HG03354 (cell line): ENCODE measurements at regions not wholly inside any gene's neighbourhood (a gene's known extent, or its start where the extent isn't known, plus 50 kb on each side); places are given as distances from the start of the nearest gene placed in this dataset.

Experiments used
- ATAC-seq: cut with Tn5 transposase; IDR thresholded peaks from one replicate; pipeline ENCODE4 v1.9.1; 2021; ENCODE audit warnings: mild to moderate bottlenecking; ENCODE audit not compliant: unreplicated experiment, poor library complexity, severe bottlenecking

DNA sequence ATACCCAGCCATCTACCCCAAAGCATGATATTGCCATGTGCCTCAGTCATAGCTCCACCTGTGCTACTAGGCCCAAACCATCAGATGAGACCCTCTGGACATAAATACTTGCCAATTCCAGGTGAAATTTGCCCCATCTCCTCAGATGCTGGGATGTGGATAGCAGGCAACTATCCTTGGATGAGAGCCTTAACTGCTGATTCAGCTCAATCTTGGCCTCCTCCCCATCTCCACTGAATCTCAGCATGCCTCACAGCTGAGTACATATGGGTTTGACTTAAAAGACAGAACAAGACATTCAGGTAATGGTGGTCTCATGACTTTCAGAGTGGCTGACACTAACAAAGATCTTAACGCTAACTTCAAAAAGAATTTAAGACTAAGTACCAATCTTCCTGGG, 50.8 kb upstream of the KLHL13 start:
- ATAC-seq = no peak

DNA sequence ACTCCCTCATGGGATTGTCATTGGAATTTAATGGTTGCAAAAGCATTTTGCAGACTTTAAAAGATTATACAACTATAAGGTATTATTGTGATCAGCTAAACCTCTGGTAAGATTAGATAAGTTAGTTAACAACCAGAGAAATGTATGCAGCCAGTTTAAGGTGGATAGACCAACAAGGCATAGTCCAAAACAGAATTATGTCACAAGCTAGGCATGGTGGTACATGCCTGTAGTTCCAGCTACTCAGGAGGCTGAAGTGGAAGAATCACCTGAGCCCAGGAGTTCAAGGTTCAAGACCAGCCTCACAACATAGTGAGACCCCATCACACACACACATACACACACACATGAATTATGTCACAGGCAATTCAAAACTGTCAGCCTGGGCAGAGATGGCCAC, 54.7 kb upstream of the KLHL13 start:
- ATAC-seq = no peak

DNA sequence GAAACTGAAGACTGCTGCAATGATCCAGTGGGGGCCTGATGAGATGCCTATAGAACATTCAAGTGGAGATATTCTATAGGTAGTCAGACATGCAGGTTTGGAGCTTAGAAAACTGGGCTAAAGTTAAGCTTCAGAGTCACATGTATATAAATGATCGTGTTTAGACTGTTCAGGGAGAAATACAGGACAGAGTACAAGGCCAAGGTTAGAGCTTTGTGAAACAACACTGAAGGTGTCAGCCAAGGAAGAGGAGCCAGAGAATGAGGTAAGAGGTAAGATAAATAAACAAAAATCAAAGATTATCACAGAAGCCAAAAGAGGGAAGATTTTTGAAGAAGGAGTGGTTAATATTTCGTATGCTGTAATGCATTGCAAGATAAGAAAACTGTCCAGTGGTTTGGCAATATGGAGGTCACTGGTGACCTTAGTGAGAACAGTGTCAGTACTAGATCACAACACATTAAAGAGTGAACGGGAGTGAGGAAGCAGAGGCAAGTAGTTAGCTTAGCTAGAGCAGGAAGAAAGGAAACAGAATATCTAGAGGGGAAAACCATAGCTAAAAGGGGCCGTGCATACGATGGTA, 58.0 kb upstream of the KLHL13 start:
- ATAC-seq = no peak

DNA sequence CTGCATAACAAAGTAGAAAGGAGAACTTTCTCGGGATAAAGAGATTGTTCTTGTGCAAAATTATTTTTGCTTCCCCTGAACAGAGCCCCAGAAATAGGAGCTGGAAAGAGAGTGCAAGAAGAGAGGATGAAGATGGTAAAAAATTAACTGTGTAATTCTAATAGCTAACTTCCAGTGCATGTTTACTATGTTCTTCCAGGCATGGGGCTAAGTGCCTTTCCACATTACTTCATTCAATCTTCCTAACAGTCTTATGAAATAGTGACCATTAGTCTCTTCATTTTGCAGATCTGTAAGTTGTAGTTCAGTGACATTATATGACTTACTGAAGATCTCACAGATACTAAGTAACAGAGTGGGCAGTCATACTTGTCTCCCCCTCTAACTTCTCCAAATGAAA, 61.1 kb upstream of the KLHL13 start:
- no peak for ATAC-seq

DNA sequence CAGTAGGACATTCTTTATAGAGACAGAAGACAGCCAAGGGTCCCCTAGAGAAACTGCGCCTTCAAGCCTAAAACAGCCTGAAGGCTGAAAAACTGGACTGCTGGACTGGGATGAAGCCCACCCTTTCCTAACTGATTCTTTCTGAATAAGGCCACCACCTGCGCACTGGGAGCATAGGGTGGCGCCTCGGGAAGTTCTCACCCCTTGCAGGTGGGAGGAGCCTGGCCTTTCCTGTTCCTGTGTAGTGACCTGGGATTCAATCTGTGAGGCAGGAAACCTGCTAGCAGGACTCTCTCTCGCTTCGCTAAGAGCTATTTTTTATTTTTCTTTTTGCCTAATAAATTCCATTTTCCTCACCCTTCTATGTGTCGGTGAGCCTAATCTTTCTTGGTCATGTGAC, 61.8 kb upstream of the KLHL13 start:
- no peak for ATAC-seq

DNA sequence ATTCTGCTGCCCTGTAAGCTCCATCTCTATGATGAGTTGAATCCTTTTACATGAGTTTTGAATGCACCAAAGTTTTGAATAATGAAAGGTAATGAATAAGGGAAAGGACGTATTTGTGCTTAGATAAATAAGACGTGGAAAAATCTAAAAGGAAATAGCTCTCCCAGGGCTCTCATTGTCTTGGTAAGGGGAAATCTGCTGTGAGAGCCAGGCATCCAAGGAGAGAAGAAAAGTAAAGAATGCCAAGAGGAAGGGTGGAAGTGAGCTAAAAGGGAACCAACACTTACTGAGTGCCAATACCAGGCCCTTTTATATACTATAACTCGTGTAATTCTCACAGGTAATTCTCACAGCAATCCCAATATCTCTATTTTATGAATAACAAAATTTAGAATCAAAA, 62.6 kb upstream of the KLHL13 start:
- ATAC-seq = no peak

DNA sequence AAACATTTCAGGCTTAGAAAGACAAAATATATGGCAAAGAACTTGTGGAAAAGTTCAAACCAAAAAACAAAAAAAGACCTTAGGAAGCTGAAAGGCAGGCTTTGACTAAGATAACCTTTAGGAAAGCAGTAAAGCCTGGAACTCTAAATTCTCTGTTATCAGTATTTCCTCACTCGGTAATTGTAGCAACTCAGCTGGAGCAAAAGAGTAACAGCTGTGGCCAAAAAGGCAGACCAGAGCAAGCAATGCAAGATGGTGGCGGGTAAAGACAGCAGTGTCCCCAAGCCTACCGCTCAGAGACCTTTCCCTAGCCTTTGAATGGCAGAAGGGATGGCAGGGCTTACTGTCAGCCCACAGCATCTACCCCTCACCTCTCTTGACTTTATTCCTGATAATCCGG, 63.1 kb upstream of the KLHL13 start:
- no peak for ATAC-seq

DNA sequence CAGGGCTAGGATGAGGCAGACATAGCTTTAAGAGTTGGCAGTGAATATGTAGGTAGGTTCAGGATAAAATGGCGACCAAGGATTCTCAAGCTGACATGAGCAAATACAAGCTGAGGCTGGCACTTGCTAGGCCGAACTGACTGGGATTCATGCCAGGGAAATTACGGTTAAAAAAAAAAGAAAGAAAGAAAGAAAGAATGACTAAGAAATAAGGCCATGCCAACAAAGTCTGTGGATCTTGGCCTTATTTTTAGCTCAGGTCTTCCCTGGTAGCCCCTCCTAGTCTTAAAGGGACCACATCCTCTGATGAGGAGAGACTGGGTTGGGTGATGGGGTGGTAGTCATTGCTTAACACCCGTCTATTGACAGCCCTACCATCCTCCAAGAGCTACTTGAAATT, 64.4 kb upstream of the KLHL13 start:
- no peak for ATAC-seq

DNA sequence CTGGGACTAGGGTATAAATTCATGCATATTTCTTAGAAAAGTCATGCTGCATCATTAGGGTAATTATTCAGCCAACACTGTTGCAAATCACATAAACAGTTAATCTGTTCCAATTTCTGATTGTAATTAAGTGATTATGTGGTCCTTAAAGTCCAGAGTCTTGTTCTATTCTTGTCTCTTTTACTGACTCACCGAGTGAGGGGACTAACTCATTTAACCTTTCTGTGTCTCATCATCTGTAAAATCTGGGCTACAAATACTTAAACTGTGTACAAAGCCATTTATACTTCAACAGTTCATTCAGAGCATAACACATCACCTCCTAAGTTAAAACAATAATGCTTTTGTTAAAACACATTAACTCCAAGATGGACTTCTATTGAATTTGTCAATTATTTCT, 65.4 kb upstream of the KLHL13 start:
- ATAC-seq = no peak

DNA sequence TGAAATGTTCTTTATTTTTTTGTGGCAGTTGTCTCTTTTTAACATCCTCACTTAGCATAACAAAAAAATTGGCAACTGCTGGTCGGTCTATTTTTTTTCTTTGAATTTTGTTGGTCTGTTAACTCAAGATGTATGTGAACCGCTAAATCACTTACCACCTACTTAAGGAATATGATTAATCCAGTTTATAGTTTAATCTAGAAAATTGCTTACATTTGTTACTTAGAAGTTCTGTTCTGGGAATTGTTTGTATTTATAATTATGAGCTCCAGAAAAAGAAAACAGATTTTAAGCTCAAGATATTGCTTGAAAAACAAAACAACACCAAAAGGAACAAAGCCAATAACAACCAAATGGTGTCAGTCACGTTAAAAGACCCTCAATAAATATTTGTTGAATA, 66.1 kb upstream of the KLHL13 start:
- ATAC-seq = no peak

DNA sequence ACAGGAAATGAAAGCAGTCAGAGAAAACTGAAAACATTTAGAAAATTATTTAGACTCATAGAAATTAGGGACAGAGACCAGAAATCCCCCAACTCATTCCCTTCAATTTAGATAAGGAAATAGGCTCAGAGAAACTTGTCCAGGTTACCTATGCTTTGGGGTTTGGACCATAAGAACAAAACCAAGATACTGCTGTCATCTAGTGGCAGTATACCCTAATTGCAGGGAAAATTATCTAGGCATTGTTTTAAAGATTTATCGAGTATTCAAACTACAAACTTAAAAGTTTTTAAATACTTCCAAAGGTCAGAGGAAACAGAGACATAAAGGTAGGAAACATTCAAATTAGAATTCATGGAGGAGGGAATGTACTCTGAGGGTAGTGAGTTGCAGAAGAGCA, 67.0 kb upstream of the KLHL13 start:
- no peak for ATAC-seq

DNA sequence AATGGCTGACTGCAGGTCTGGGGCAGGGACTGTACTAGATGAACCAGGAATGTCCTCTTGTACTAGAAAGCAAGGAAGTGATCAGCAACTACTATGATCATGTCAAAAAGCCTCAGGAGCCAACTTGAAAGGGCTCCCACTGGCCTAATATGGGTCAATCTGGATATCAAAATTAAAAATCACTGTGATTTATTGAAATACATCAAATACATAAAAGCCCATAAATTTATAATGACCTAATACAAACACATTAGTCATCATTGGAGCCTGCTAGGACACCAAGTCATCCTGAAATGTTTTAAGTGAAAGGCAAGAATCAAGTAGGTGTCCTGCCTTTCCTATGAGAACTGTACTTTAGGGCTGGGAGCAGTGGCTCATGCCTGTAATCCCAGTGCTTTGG, 70.5 kb upstream of the KLHL13 start:
- ATAC-seq = no peak

DNA sequence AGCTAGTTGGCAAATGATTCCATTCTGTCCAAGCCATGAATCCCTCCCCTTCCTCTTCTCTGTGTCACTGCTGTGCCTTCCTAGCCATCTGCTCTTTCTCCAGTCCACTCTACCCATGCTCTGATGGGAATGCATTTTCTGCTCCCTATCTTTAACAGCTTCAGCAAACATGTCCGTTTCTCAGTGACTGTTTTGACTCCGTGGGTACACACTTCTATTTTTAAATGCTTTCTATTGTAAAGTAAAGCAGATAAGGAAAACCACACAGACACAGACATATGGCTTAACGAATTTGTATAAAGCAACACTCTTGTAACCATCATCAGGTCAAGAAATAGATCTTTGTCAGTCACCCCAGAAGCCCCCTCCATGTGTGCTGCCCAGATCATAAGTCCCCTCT, 72.4 kb upstream of the KLHL13 start:
- ATAC-seq = no peak

DNA sequence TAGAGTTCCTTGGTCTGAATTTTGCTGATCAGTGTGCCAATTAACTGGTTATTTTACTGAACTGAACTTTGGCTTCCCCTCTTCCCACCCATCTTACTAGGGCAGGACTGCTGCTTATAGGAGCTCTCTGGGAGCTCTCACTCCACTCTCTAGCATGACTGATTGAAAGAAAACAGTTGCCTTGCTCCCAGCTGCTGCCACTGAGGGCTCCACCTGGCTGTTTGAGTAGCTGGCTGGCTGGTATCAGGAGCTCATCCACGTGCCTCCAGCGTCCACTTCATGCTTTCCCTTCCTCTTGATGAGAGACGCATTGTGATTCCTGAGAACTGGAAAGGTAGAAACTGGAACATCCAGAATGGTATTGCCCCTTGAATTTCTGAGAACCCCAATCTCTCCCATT, 73.0 kb upstream of the KLHL13 start:
- ATAC-seq = no peak

DNA sequence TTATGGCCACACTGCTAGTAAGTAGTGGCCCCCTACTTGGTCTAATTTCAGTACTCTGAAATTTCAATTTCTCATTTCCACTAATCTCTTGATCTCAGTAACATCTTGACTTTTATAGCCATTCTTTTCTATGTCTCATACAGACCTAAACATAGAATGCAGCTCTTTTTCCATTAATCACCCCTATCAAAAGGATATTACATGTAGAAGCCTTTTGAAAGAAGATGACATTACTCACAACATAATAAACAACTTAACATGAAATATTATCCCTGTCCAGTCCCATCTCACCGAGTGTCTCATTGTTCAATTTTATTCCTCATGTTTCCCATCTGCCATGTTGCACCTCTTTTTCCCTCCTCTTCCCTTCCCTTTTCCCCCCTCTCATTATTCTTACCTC, 81.1 kb upstream of the KLHL13 start:
- ATAC-seq = no peak

DNA sequence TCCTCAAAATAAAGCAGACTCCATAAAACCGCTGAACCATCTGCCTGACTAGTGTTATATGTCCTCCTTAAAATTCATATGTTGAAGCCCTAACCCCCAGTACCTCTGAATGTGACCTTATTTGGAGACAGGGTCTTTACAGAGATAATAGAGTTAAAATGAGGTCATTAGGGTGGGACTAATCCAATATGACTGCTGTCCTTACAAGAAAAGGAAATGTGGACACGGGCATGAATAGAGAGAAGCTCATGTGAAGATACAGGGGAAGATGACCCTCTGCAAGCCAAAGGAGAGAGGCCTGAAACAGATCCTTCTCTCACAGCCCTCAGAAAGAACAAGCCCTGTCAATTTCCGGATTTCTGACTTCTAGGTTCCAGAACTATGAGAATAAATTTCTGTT, 82.0 kb upstream of the KLHL13 start:
- ATAC-seq = no peak

DNA sequence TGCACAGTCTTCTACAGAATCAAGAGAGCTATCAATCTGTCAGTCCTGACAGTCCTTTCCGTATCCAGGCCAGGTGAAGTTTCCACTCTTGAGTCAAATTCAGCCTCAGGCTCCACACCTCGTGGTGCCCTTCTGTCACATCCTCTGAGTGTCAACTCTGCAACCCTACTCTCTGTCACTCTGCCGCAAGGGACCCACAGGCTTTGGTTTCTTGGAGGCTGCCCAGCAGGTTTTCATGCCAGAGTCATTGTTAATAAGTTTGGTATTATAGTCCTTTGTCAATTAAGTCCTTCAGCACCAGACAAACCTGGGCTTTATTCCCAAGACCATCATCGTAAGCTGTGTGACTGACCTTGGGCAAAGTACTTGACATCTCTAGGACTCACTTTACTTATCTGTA, 83.4 kb upstream of the KLHL13 start:
- ATAC-seq = no peak

DNA sequence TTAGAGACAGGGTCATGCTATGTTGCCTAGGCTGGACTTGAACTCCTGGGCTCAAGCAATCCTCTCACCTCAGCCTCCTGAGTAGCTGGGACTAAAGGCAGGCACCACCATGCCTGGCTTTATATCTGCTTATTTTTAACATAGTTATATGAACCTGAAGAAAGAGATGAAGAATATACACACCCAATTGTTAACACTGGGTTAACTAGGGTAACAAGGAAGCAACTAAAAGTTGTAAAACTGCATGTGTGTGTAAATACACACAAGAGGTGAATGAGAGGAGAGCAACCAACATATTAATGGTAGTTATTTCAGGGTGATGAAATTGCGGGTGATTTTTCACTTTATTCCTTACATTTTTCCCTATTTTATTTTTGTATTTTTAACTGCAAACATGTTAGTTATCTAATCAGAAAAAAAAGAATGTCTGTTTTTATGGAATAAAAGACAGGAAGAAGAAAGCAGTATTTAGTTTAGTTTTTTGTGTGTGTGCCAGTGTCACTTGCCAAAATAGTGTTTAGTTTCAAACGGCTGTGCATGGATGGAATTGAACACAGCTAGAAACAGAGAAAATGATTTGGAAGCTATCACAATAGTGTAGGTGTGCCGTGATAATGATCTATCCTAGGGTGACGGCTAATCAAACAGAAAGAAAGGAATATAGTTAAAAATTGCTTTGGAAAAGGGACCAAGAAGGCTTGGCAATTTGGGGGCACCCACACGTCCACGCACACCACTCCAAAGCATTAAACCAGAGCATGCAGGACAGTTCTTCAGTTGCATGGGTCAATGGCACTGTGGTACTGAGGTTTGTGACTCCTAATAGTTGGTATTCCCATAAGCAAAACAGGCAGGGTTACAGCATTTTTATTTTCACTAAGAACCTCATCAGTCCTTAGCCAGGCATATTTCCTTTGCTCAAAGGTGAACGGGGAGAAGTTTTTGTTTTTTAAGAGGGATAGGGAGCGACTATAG, 89.1 kb upstream of the KLHL13 start:
- ATAC-seq = no peak

DNA sequence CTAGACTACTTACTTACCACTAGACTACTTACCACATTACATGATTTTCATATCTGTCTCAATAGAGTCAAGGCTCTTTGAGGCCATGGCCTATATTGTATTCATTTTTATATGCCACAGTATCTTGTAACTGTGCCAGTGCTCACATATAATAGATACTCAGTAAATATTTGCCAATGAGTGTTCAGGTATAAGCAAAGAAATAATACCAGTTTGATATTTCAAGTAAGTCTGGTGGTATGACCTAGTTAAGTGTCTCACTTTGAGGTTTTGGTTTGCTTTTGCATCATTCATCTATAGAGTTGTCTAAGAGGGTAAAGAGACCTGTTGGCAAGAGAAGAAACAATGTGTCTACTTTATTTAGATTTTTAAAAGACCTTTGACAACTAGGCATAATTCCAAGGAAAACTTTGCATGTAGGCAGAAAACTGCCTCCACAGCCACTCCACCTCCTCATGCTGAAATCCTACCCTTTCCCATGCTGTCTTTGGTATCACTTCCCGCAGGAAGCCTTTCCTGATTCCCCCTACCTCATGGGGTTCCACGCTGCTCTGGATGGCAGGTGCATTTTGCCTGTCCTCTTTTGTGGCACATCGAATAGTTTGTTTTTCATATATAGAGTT, 91.3 kb upstream of the KLHL13 start:
- no peak for ATAC-seq

DNA sequence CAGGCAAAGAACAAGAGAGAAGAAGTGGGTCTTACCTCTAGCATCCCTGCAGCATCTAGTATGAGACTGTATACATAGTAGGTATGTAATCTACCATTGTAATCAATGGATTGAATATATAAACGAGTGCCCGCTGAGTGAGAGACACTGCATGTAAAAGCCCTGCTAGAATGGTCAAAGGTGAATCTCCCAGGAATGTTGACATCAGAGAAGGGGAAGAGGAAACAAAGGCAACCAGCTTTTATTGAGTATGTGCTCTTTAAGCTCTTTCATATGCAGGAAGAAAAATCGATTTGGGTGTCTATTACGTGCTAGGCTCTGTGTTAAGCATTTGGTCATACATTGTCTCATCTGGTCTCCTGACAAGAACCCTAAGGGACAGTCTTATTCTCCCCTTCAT, 91.9 kb upstream of the KLHL13 start:
- ATAC-seq = no peak
